Activated naive CD8-positive, alpha-beta T cell (primary cell): ENCODE measurements at regions not wholly inside any gene's neighbourhood (a gene's known extent, or its start where the extent isn't known, plus 50 kb on each side); places are given as distances from the start of the nearest gene placed in this dataset.

Source experiments
- H3K27ac Mint-ChIP-seq: one replicate; pipeline ENCODE4 v1.8.0; 2021; ENCODE audit warnings: mixed read lengths
- H3K27me3 Mint-ChIP-seq: one replicate; pipeline ENCODE4 v1.8.0; 2021; ENCODE audit warnings: mixed read lengths
- H3K36me3 Mint-ChIP-seq: one replicate; pipeline ENCODE4 v1.8.0; 2021; ENCODE audit warnings: mixed read lengths
- H3K4me1 Mint-ChIP-seq: one replicate; pipeline ENCODE4 v1.8.0; 2021; ENCODE audit warnings: low read depth, mixed read lengths
- H3K4me3 Mint-ChIP-seq: one replicate; pipeline ENCODE4 v1.8.0; 2021; ENCODE audit warnings: mild to moderate bottlenecking, mixed read lengths
- H3K9me3 Mint-ChIP-seq: one replicate; pipeline ENCODE4 v1.8.0; 2021; ENCODE audit warnings: low read depth, mixed read lengths

DNA sequence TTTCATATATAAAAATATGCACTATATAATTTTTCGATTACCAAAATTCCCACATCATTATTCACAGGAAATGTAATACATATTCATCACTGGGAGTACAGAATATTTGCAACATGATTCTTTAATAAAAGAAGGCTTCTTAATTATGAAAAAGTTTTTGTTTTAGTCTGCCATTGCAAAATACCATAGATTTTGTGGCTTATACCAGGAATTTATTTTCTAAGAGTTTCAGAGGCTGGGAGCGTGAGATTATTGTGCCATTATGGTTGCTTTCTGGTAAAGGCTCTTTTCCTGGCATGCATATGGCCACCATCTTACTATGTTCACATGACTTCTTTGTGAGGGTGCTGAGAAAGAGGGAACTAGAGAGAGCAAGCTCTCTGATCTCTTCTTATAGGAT is 306.9 kb upstream of the ADGRB3 start:
- Mint-ChIP-seq H3K36me3 (no peaks in the 10 kb centered on the region), H3K27me3 (no peaks in the 10 kb centered on the region), H3K27ac (no peak overlapping the region), H3K9me3 (peaks cover 8% of the 10 kb centered on the region), H3K4me3 (no peak overlapping the region), H3K4me1 (no peaks in the 10 kb centered on the region)

DNA sequence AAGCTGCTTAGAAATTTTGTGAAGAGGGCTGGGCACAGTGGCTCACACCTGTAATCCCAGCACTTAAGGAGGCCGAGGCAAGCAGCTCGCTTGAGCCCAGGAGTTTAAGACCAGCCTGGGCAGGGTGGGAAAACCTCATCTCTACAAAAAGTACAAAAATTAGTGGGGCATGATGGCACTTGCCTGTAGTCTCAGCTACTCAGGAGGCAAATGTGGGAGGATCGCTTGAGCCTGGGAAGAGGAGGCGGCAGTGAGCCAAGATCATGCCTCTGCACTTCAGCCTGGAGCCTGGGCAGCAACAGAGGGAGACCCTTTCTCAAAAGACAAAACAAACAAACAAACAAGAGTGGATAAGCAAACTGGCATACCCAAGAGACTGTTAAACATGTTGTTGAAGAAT is 308.3 kb upstream of the ADGRB3 start:
- Mint-ChIP-seq H3K4me1 (no peaks in the 10 kb centered on the region), H3K36me3 (no peaks in the 10 kb centered on the region), H3K4me3 (no peak overlapping the region), H3K27me3 (no peaks in the 10 kb centered on the region), H3K9me3 (peaks cover 6% of the 10 kb centered on the region), H3K27ac (no peak overlapping the region)

DNA sequence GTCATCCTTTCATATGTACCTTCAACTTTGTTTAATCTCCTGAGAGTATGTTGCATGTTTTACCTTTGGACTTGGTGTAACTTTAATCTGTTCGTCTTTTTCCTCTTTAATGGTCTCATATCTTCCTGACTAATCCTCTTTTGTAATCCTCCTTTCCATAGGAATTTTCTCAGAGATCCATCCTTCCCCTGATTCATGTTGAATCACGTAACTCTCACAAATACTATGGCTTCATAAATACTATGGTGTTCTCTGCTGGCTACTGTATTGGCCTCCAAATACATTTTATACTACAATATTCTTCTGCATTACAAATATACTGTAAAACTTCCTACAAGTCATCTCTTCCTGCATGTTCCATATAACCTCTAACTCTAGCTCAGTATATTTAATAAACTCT is 317.7 kb upstream of the ADGRB3 start:
- Mint-ChIP-seq H3K4me1 (no peaks in the 10 kb centered on the region), H3K36me3 (no peaks in the 10 kb centered on the region), H3K9me3 (peaks cover 4% of the 10 kb centered on the region), H3K4me3 (no peak overlapping the region), H3K27ac (no peak overlapping the region), H3K27me3 (no peaks in the 10 kb centered on the region)

DNA sequence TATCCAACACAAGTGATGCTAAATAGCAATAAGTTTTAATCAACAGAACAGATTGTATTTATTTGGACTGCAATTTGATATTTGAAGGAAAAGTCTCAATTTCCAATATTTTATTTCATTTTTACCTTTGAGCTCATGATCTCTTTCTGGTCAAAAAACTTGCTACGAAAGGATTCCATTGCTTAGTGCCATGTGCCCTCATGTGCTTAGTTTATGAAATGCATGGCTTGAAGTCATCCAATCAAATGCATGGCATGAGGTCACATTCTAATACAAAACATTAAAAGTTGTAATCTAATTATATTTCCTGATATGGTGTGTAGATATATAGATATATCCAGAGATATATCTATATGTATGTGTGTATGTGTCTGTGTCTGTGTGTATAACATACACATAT is 321.2 kb upstream of the ADGRB3 start:
- H3K36me3 Mint-ChIP-seq, result no peaks in the 10 kb centered on the region
- no peak overlapping the region for H3K4me3 Mint-ChIP-seq
- no peaks in the 10 kb centered on the region for H3K9me3 Mint-ChIP-seq
- H3K4me1 Mint-ChIP-seq, result no peaks in the 10 kb centered on the region
- no peaks in the 10 kb centered on the region for H3K27me3 Mint-ChIP-seq
- H3K27ac Mint-ChIP-seq, result no peak overlapping the region

DNA sequence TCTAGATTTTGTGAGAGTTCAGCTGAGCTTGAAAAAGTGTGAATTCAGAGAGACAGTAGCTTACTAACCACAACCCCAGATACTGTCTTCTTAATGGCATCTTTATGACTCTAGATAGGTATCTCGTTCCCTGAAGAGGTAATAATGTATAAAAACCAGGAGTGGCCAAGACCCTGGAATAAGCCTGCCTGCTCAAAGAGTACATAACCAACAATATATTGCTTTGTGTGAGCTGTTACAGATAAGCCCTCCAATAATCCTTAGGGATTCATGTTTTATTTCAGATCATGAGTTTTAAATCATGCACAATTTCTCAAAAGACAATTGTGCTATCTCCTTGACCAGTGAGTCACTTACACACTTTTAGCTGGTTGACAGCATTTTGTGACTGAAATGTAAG is 327.8 kb upstream of the ADGRB3 start:
- H3K36me3 Mint-ChIP-seq, result no peaks in the 10 kb centered on the region
- no peak overlapping the region for H3K27ac Mint-ChIP-seq
- H3K4me3 Mint-ChIP-seq, result no peak overlapping the region
- H3K4me1 Mint-ChIP-seq, result no peaks in the 10 kb centered on the region
- no peaks in the 10 kb centered on the region for H3K27me3 Mint-ChIP-seq
- H3K9me3 Mint-ChIP-seq, result peaks cover 5% of the 10 kb centered on the region

DNA sequence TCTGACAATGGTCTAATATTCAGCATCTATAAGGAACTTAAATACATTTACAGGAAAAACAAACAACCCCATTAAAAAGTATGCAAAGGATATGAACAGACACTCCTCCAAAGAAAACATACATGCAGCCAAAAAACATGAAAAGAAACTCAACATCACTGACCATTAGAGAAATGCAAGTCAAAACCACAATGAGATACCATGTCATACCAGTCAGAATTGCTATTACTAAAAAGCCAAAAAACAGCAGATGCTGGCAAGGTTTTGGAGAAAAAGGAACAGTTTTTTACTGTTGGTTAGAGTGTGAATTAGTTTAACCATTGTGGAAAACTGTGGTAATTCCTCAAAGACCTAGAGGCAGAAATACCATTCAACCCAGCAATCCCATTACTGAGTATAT is 339.0 kb upstream of the ADGRB3 start:
- Mint-ChIP-seq H3K36me3 (no peaks in the 10 kb centered on the region), H3K27me3 (no peaks in the 10 kb centered on the region), H3K4me1 (no peaks in the 10 kb centered on the region), H3K9me3 (peaks cover 13% of the 10 kb centered on the region), H3K27ac (no peak overlapping the region), H3K4me3 (no peak overlapping the region)

DNA sequence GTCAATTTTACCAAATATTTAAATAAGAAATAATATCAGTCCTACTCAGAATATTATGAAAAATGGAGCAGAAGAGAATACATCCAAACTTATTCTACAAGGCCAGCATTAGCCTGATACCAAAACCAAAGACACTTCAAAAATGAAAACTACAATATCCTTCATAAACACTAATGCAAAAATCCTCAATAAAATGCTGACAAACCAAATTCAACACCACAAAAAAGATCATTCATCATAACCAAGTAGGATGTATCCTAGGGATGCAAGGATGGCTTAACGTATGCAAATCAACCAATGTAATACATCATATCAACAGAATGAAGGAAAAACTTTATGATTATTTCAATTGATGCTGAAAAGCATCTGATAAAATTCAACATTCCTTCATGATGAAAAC is 352.4 kb upstream of the ADGRB3 start:
- Mint-ChIP-seq H3K27ac (no peak overlapping the region), H3K27me3 (no peaks in the 10 kb centered on the region), H3K4me1 (no peaks in the 10 kb centered on the region), H3K4me3 (no peak overlapping the region), H3K9me3 (peaks cover 8% of the 10 kb centered on the region), H3K36me3 (no peaks in the 10 kb centered on the region)

DNA sequence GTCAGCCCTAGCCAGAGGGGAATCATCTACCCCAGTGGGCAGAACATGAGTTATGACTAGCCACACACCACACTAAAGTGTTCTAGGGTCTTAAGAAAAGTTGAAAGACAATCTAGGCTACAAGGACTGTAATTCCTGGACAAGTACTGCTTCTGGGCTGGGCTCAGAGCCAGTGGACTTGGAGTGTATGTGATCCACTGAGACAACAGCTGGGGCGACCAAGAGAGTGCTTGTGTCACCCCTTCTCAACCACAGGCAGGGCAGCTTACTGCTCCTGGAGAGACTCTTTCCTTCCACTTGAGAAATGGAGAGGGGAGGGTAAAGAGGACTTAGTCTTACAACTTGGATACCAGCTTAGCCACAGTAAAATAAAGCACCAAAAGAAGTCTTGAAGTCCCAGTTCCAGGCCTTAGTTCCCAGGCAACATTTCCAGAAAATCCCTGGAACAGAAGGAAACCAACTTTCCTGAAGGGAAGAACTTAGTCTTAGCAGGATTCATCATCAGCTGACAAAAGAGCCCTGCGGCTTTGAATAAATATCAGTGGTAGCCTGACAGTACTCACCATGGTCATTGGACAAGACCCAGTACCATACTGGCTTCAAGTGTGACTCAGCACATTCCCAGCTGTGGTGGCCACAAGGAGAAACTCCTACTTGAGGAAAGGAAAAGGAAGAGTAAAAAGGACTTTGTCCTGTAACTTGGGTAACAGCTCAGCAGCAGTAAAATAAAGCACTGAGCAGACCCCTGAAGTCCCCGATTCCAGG is 355.1 kb upstream of the ADGRB3 start:
- H3K27me3 Mint-ChIP-seq, result no peaks in the 10 kb centered on the region

DNA sequence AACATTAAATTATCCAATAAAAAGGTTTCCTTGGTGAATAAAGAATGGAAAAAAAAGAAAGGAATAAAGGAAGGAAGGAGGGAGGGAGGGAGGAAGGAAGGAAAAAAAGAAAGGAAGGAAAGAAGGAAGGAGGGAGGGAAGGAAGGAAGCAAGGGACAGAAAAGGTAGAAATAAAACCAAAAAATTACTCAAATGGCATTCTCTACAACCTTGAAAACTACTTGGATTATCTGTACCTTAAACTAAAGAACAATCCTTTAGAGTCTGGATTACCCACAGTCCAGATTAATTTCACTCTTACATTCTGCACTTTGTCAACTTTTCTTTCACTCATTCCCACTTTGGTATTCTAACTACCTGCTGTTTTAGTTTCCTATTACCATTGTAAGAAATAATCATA is 361.8 kb upstream of the ADGRB3 start:
- H3K36me3 Mint-ChIP-seq, result no peaks in the 10 kb centered on the region
- peaks cover 3% of the 10 kb centered on the region for H3K9me3 Mint-ChIP-seq
- H3K27me3 Mint-ChIP-seq, result no peaks in the 10 kb centered on the region
- no peak overlapping the region for H3K4me3 Mint-ChIP-seq
- H3K4me1 Mint-ChIP-seq, result no peaks in the 10 kb centered on the region
- H3K27ac Mint-ChIP-seq, result no peak overlapping the region

More for the DNA sequence above, 355.1 kb upstream of the ADGRB3 start:
- H3K9me3 Mint-ChIP-seq, result peaks cover 6% of the 10 kb centered on the region
- no peak overlapping the region for H3K27ac Mint-ChIP-seq
- no peaks in the 10 kb centered on the region for H3K36me3 Mint-ChIP-seq
- H3K4me3 Mint-ChIP-seq, result no peak overlapping the region
- no peaks in the 10 kb centered on the region for H3K4me1 Mint-ChIP-seq

DNA sequence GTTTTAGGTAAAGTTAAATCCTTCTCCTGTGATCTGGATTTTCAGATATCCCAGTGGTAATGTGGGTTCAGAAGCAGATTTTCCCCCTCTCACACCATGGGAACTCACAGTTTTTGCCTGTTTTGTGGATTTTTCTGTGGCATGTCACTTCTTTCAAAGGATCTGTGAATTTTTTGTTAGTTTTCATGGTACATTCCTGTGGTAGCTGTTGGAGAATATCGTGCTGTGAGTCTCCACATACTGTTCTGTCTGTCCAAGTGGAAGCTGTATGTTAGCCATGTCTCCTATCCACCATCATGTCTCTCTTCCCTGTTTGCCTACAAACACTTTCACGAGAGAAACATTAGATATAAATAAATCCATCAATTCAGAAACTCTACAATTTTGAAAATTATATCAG is 378.7 kb upstream of the ADGRB3 start:
- H3K4me1 Mint-ChIP-seq, result no peaks in the 10 kb centered on the region
- no peaks in the 10 kb centered on the region for H3K36me3 Mint-ChIP-seq
- H3K9me3 Mint-ChIP-seq, result peaks cover 26% of the 10 kb centered on the region
- no peaks in the 10 kb centered on the region for H3K27me3 Mint-ChIP-seq
- no peak overlapping the region for H3K27ac Mint-ChIP-seq
- no peak overlapping the region for H3K4me3 Mint-ChIP-seq

DNA sequence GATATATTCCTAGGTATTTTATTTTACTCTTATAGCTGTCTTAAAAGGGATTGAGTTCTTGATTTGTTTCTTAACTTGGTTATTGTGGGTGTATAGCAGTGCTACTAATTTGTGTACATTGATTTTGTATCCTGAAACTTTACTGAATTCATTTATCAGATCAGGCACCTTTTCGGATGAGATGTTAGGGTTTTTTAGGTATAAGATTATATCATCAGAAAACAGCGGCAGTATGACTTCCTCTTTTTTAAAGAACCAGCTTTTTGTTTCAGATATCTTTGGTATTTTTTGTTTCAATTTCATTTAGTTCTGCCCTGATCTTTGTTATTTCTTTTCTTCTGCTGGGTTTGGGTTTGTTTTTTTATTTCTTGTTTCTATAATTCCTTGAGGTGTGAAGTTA is 382.4 kb upstream of the ADGRB3 start:
- Mint-ChIP-seq H3K4me3 (no peak overlapping the region), H3K9me3 (peaks cover 18% of the 10 kb centered on the region), H3K4me1 (no peaks in the 10 kb centered on the region), H3K27ac (no peak overlapping the region), H3K27me3 (no peaks in the 10 kb centered on the region), H3K36me3 (no peaks in the 10 kb centered on the region)

DNA sequence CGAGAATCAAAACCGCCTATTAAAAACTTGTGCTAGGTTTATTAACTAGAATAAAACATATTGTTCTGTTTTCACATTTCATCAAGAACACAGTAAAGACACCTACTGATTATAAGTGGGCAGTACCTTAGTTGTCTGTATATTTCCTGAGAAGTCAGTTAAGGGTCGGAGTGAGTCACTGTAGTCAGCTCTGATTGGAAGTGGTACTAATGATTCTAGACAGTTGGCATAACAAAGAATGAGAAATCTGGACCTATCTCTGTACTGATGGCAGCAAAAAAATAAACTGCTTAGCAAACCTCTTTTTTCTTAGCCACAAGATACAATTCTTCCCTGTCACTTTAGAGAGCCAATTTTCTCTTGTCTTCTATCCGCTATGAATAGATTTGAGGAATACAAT is 387.3 kb upstream of the ADGRB3 start:
- no peak overlapping the region for H3K27ac Mint-ChIP-seq
- peaks cover 12% of the 10 kb centered on the region for H3K9me3 Mint-ChIP-seq

DNA sequence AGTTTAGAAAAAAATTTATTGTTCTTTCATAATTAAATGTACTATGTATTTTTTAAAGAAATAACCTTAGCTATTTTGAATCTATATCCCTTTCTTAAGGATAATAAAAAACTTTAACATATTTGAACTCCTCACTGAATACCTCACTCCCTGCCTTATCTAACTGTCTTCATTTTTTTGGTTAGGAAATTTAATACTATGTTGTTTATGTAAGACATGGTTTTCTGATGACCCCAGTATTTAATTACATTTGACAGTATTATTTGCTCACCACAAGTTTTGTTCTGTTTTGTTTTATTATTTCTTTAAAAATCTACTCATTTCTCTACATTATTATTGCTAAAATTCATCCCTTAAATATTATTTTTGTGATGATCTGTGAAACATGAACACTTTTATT is 394.4 kb upstream of the ADGRB3 start:
- no peaks in the 10 kb centered on the region for H3K36me3 Mint-ChIP-seq
- H3K9me3 Mint-ChIP-seq, result peaks cover 10% of the 10 kb centered on the region
- H3K4me1 Mint-ChIP-seq, result no peaks in the 10 kb centered on the region
- H3K27ac Mint-ChIP-seq, result no peak overlapping the region
- no peak overlapping the region for H3K4me3 Mint-ChIP-seq
- no peaks in the 10 kb centered on the region for H3K27me3 Mint-ChIP-seq

More for the DNA sequence above, 387.3 kb upstream of the ADGRB3 start:
- Mint-ChIP-seq H3K36me3 (no peaks in the 10 kb centered on the region), H3K4me1 (no peaks in the 10 kb centered on the region), H3K4me3 (no peak overlapping the region), H3K27me3 (no peaks in the 10 kb centered on the region)

DNA sequence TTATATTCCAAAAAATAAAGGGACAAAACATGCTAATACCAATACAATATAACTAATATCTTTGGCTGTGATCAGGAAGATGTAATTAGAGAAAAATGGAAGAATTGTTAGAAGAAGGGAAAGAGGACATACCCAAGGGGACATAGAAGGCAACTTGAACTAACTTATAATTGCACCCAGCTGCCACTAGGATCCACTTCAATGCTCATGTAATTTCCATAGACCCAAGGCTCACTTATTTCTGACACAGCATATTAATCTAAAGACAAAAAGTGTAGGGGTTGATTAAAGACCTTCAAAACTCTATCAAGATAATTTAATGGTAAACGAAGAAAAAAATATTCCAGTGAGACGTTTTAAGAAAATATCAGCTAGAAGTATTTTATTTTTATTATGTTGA is 396.0 kb upstream of the ADGRB3 start:
- H3K27me3 Mint-ChIP-seq, result no peaks in the 10 kb centered on the region
- no peaks in the 10 kb centered on the region for H3K36me3 Mint-ChIP-seq
- H3K27ac Mint-ChIP-seq, result no peak overlapping the region
- no peak overlapping the region for H3K4me3 Mint-ChIP-seq
- H3K9me3 Mint-ChIP-seq, result peaks cover 4% of the 10 kb centered on the region
- H3K4me1 Mint-ChIP-seq, result no peaks in the 10 kb centered on the region

DNA sequence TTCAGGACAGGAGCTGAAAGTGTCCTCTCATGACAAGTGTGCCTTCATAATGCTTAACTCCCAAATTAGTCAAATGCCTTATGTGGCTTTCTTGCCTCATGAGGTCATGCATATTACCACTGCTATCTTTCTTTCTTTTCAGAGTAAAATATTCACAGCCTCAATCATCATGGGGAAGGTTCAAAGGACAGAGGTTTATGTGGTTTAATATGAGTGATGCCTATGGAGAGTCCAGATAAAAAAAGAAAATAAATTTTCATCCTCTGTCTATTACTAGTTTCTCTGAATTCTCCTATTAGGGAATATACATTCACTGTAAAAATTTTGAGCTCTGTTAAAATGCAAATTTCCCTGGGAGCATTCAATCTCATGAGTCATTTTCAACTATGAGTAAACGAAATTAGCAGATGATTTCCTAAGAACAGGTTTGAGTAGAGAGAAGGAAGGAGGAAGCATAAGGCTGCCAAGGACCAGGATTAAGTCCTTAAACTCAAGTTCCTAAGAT is 396.9 kb upstream of the ADGRB3 start:
- H3K4me1 Mint-ChIP-seq, result no peaks in the 10 kb centered on the region
- H3K27ac Mint-ChIP-seq, result no peak overlapping the region
- H3K36me3 Mint-ChIP-seq, result no peaks in the 10 kb centered on the region
- H3K27me3 Mint-ChIP-seq, result no peaks in the 10 kb centered on the region
- no peak overlapping the region for H3K4me3 Mint-ChIP-seq
- peaks cover 4% of the 10 kb centered on the region for H3K9me3 Mint-ChIP-seq

DNA sequence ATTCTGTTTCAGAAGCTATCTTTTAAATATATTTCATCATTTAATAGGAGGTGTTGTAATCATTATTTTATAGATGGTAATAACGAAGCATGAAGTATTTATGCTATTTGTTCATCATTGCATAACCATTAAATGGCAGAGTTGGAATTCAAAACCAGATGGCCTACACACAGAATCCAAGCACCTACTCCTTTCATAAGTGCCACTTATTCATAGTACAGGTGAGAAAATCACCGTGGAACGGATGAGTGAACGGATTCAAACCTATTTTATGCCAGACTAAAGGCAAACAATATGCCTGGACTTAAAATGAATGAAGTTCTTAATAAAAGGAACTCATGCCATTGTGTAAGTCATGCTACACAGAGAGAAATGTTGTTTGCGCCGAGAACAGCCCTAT is 397.9 kb upstream of the ADGRB3 start:
- no peaks in the 10 kb centered on the region for H3K36me3 Mint-ChIP-seq
- no peak overlapping the region for H3K4me3 Mint-ChIP-seq
- no peak overlapping the region for H3K27ac Mint-ChIP-seq
- no peaks in the 10 kb centered on the region for H3K9me3 Mint-ChIP-seq
- H3K27me3 Mint-ChIP-seq, result no peaks in the 10 kb centered on the region
- H3K4me1 Mint-ChIP-seq, result no peaks in the 10 kb centered on the region
